ENCODE measurements at regions not wholly inside any gene's neighbourhood (a gene's known extent, or its start where the extent isn't known, plus 50 kb on each side); places are given as distances from the start of the nearest gene placed in this dataset.

DNA sequence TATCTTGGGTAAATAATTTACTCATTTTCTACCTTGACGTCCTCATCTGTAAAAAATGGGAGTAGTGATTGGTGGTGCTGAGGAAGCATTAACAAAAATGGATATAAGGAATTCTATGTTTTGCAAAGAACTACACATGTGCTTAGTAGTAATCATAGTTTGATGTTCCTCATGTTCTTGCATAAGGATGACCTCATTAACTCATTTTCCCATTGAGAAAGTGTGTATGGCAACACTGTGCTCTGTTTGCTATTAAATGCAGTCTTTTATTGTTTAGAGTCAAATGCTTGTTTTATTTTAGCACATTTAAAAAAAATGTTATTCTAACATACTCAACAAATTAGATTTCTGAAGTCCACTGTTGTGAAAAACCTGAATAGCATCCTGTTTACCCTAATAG lies 211.2 kb upstream of the RSPO3 start:
- Mint-ChIP-seq H3K27ac (ENCODE audit: low read depth, unreplicated experiment) (no peak overlapping the region), H3K9me3 (ENCODE audit: unreplicated experiment) (no peaks in the 10 kb centered on the region), H3K4me3 (ENCODE audit: unreplicated experiment) (no peak overlapping the region), H3K27me3 (ENCODE audit: insufficient read depth, unreplicated experiment) (peaks cover 31% of the 10 kb centered on the region), H3K36me3 (ENCODE audit: insufficient read depth, unreplicated experiment) (no peaks in the 10 kb centered on the region), H3K4me1 (ENCODE audit: insufficient read depth, unreplicated experiment) (no peaks in the 10 kb centered on the region)
- intact Hi-C loops (cut with micrococcal nuclease), result loop anchor here (10.0 kb wide), 1 partner anchor 533 kb away; no protein-coding TSS in a partner anchor
- no TSS peak for BruUV-seq (replicated peaks)
- POLR2A ChIA-PET, result no interaction called here
- no peak for DNase-seq (ENCODE audit: unreplicated experiment)
- CTCF ChIA-PET, result no interaction called here
- TF ChIP-seq, protein P1, sequence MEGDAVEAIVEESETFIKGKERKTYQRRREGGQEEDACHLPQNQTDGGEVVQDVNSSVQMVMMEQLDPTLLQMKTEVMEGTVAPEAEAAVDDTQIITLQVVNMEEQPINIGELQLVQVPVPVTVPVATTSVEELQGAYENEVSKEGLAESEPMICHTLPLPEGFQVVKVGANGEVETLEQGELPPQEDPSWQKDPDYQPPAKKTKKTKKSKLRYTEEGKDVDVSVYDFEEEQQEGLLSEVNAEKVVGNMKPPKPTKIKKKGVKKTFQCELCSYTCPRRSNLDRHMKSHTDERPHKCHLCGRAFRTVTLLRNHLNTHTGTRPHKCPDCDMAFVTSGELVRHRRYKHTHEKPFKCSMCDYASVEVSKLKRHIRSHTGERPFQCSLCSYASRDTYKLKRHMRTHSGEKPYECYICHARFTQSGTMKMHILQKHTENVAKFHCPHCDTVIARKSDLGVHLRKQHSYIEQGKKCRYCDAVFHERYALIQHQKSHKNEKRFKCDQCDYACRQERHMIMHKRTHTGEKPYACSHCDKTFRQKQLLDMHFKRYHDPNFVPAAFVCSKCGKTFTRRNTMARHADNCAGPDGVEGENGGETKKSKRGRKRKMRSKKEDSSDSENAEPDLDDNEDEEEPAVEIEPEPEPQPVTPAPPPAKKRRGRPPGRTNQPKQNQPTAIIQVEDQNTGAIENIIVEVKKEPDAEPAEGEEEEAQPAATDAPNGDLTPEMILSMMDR (IDR thresholded peaks at IDR 0.05; ENCODE audit: unreplicated experiment), result no peak

GRCh38 chr6:126907996-126908395 lies 210.5 kb upstream of the RSPO3 start:
- no peaks in the 10 kb centered on the region for H3K36me3 Mint-ChIP-seq (ENCODE audit: insufficient read depth, unreplicated experiment)
- H3K27me3 Mint-ChIP-seq (ENCODE audit: insufficient read depth, unreplicated experiment), result peaks cover 34% of the 10 kb centered on the region
- H3K4me1 Mint-ChIP-seq (ENCODE audit: insufficient read depth, unreplicated experiment), result no peaks in the 10 kb centered on the region
- no peak overlapping the region for H3K27ac Mint-ChIP-seq (ENCODE audit: low read depth, unreplicated experiment)
- no peaks in the 10 kb centered on the region for H3K9me3 Mint-ChIP-seq (ENCODE audit: unreplicated experiment)
- TF ChIP-seq, protein P1 (IDR thresholded peaks at IDR 0.05; ENCODE audit: unreplicated experiment), result no peak
- POLR2A ChIA-PET, result no interaction called here
- DNase-seq (ENCODE audit: unreplicated experiment), result no peak
- no TSS peak for BruUV-seq (replicated peaks)
- CTCF ChIA-PET, result no interaction called here
- H3K4me3 Mint-ChIP-seq (ENCODE audit: unreplicated experiment), result no peak overlapping the region
- intact Hi-C loops (cut with micrococcal nuclease), result loop anchor here (10.0 kb wide), 1 partner anchor 533 kb away; no protein-coding TSS in a partner anchor

GRCh38 chr6:126909493-126909892 lies 209.0 kb upstream of the RSPO3 start:
- Mint-ChIP-seq H3K4me1 (ENCODE audit: insufficient read depth, unreplicated experiment) (no peaks in the 10 kb centered on the region), H3K4me3 (ENCODE audit: unreplicated experiment) (no peak overlapping the region)
- CTCF ChIA-PET, result interaction anchor here (0.5 kb wide), 1 partner anchor 147 kb away, joined by 3 read pairs; no protein-coding TSS in a partner anchor

DNA sequence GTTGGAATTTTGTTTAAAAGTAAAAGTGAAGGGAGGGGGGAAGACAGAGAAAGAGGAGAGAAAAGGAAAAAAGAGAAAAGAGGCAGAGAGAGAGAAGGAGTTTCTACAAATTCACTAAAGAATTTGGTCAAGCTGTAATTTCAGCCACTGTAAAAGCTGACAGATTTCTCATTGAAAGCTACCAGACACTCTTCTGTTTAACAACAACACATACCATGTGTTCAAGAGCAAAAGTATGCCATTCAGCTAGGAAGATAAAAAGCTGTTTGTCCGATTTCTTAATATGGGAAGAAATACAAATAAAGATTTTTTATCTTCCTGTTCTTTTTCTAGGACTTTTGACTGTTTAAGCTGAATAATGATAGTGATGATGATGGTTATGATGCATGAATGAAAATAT lies 204.8 kb upstream of the RSPO3 start:
- intact Hi-C loops (cut with micrococcal nuclease), result no loop called here
- no peak overlapping the region for H3K27ac Mint-ChIP-seq (ENCODE audit: low read depth, unreplicated experiment)
- CTCF ChIA-PET, result no interaction called here
- peaks cover 49% of the 10 kb centered on the region for H3K27me3 Mint-ChIP-seq (ENCODE audit: insufficient read depth, unreplicated experiment)
- POLR2A ChIA-PET, result no interaction called here
- no peaks in the 10 kb centered on the region for H3K9me3 Mint-ChIP-seq (ENCODE audit: unreplicated experiment)
- no peak for DNase-seq (ENCODE audit: unreplicated experiment)
- no peak overlapping the region for H3K4me3 Mint-ChIP-seq (ENCODE audit: unreplicated experiment)
- no TSS peak for BruUV-seq (replicated peaks)
- H3K4me1 Mint-ChIP-seq (ENCODE audit: insufficient read depth, unreplicated experiment), result no peaks in the 10 kb centered on the region
- no peaks in the 10 kb centered on the region for H3K36me3 Mint-ChIP-seq (ENCODE audit: insufficient read depth, unreplicated experiment)
- TF ChIP-seq, protein P1 (IDR thresholded peaks at IDR 0.05; ENCODE audit: unreplicated experiment), result no peak

More at GRCh38 chr6:126909493-126909892, 209.0 kb upstream of the RSPO3 start:
- intact Hi-C loops (cut with micrococcal nuclease), result loop anchor here (10.0 kb wide), 1 partner anchor 535 kb away; no protein-coding TSS in a partner anchor
- POLR2A ChIA-PET, result no interaction called here
- H3K27ac Mint-ChIP-seq (ENCODE audit: low read depth, unreplicated experiment), result no peak overlapping the region
- TF ChIP-seq, protein P1 (IDR thresholded peaks at IDR 0.05; ENCODE audit: unreplicated experiment), result no peak
- H3K36me3 Mint-ChIP-seq (ENCODE audit: insufficient read depth, unreplicated experiment), result no peaks in the 10 kb centered on the region
- no peak for DNase-seq (ENCODE audit: unreplicated experiment)
- H3K27me3 Mint-ChIP-seq (ENCODE audit: insufficient read depth, unreplicated experiment), result peaks cover 44% of the 10 kb centered on the region
- BruUV-seq (replicated peaks), result no TSS peak
- H3K9me3 Mint-ChIP-seq (ENCODE audit: unreplicated experiment), result no peaks in the 10 kb centered on the region

Data from MCF 10A (cell line).